ENCODE measurements at regions not wholly inside any gene's neighbourhood (a gene's known extent, or its start where the extent isn't known, plus 50 kb on each side); places are given as distances from the start of the nearest gene placed in this dataset.
"Not testable (repeated sequence)": the region's sequence is repeated elsewhere in the genome, so short reads cannot be mapped to it uniquely, and the experiment has no call there.

GRCh38 chr4:143819029-143819428 is 86.3 kb downstream of the GYPE start:
- no peak overlapping the region for H3K4me3 ChIP-seq (ENCODE audit: low read depth, low read length)
- no peak for DNase-seq (ENCODE audit: low read depth)
- TF ChIP-seq, protein P1, sequence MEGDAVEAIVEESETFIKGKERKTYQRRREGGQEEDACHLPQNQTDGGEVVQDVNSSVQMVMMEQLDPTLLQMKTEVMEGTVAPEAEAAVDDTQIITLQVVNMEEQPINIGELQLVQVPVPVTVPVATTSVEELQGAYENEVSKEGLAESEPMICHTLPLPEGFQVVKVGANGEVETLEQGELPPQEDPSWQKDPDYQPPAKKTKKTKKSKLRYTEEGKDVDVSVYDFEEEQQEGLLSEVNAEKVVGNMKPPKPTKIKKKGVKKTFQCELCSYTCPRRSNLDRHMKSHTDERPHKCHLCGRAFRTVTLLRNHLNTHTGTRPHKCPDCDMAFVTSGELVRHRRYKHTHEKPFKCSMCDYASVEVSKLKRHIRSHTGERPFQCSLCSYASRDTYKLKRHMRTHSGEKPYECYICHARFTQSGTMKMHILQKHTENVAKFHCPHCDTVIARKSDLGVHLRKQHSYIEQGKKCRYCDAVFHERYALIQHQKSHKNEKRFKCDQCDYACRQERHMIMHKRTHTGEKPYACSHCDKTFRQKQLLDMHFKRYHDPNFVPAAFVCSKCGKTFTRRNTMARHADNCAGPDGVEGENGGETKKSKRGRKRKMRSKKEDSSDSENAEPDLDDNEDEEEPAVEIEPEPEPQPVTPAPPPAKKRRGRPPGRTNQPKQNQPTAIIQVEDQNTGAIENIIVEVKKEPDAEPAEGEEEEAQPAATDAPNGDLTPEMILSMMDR (IDR thresholded peaks at IDR 0.05; ENCODE audit: low read depth, low read length, missing control alignments), result no peak

DNA sequence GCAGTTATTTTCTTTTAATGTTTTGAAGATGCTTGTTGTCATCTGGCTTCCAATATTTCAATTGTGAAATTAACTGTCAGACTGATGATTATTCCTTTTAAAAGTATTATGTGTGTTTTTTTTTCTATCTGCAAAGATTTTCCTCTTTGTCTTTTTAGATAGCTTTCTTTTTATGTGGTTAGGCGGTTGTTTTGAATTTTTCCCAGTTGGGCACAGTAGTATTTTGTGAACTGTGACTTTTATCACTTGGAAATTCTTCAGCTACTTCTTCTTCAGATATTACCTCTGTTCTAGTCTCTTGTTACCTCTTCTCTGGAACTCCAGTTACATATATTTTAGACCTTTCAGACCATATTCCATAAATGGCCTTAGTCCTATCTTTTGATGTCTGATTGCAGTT is 87.5 kb downstream of the GYPE start:
- DNase-seq (ENCODE audit: low read depth), result not testable (repeated sequence)

DNA sequence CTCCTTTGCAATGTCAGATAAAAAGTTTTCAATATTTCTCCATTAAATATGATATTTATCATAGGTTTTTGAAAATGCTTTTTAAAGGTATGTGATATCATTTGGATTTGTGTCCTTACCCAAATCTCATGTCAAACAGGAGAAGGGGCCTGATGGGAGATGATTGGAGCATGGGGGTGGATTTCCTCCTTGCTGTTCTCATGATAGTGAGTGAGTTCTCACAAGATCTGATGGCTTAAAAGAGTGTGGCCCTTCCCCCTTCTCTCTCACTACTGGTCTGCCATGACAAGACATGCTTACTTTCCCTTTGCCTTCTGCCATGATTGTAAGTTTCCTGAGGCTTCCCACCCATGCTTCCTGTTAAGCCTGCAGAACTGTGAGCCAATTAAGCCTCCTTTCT is 90.0 kb downstream of the GYPE start:
- not testable (repeated sequence) for DNase-seq (ENCODE audit: low read depth); H3K4me3 ChIP-seq (ENCODE audit: low read depth, low read length)

More for the DNA sequence above, 87.5 kb downstream of the GYPE start:
- H3K4me3 ChIP-seq (ENCODE audit: low read depth, low read length), result not testable (repeated sequence)

- not testable (repeated sequence) for DNase-seq (ENCODE audit: low read depth); H3K4me3 ChIP-seq (ENCODE audit: low read depth, low read length)
Observed at GRCh38 chr4:143813431-143814154, 91.8 kb downstream of the GYPE start.

DNA sequence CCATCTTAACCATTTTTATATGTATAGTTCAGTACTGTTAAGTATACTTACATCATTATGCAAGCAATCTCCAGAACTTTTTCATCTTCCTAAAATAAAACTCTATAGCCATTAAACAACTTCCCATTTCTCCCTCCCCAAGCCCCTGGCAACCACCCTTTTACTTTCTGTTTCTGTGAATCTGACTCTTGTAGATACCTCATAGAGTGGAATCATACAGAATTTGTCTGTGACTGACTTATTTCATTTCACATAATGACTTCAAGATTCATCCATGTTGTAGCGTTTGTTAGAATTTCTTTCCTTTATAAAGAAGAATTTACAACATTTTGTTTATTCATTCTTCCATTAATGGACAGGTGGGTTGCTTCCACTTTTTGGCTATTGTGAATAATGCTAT is 91.2 kb upstream of the FREM3 start:
- H3K4me3 ChIP-seq (ENCODE audit: low read depth, low read length); DNase-seq (ENCODE audit: low read depth): not testable (repeated sequence)

DNA sequence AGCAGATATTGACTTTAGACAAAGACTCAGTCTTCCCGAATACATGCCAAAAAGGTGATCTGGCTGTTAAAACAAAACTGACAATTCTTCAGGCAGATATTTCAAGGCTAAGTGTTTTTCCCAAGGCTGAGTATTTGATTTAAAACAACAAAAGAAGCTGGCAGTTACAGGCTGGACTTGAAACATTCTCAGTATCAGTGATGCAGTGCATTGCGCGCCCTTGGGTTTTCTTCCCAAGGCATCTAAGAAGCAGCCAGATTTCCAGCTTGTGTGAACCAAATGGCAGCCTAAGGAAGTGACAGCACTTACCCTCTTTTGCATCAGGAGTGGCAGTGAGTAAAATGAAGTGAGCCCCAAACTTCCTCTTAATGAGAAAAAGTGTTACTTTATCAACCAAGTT is 90.0 kb upstream of the FREM3 start:
- DNase-seq (ENCODE audit: low read depth); H3K4me3 ChIP-seq (ENCODE audit: low read depth, low read length): not testable (repeated sequence)

GRCh38 chr4:143789618-143790017 is 89.1 kb upstream of the FREM3 start:
- DNase-seq (ENCODE audit: low read depth), result not testable (repeated sequence)

GRCh38 chr4:143784567-143784966 is 84.1 kb upstream of the FREM3 start:
- DNase-seq (ENCODE audit: low read depth), result no peak
- no peak overlapping the region for H3K4me3 ChIP-seq (ENCODE audit: low read depth, low read length)
- TF ChIP-seq, protein P1 (IDR thresholded peaks at IDR 0.05; ENCODE audit: low read depth, low read length, missing control alignments), result no peak

More at GRCh38 chr4:143789618-143790017, 89.1 kb upstream of the FREM3 start:
- H3K4me3 ChIP-seq (ENCODE audit: low read depth, low read length), result not testable (repeated sequence)

DNA sequence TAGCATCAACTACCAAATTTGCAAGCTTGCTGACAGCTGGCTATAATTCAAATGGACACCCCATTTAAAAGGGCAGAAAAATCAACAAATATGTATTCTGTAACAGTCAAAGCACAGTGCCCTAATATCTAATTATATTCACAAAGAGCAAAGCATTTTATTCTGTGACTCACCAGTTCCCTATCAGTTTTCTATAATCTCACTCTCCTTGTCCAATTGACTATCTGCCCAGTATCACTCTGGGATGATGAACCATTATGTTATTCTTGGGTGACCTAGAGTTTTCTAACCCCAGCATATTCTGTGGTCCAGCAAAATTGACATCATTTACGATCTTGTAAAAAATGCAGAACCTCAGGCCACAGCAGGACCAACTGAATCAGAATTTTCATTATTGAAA is 82.0 kb upstream of the FREM3 start:
- no peak overlapping the region for H3K4me3 ChIP-seq (ENCODE audit: low read depth, low read length)
- no peak for DNase-seq (ENCODE audit: low read depth)
- TF ChIP-seq, protein P1 (IDR thresholded peaks at IDR 0.05; ENCODE audit: low read depth, low read length, missing control alignments), result no peak

DNA sequence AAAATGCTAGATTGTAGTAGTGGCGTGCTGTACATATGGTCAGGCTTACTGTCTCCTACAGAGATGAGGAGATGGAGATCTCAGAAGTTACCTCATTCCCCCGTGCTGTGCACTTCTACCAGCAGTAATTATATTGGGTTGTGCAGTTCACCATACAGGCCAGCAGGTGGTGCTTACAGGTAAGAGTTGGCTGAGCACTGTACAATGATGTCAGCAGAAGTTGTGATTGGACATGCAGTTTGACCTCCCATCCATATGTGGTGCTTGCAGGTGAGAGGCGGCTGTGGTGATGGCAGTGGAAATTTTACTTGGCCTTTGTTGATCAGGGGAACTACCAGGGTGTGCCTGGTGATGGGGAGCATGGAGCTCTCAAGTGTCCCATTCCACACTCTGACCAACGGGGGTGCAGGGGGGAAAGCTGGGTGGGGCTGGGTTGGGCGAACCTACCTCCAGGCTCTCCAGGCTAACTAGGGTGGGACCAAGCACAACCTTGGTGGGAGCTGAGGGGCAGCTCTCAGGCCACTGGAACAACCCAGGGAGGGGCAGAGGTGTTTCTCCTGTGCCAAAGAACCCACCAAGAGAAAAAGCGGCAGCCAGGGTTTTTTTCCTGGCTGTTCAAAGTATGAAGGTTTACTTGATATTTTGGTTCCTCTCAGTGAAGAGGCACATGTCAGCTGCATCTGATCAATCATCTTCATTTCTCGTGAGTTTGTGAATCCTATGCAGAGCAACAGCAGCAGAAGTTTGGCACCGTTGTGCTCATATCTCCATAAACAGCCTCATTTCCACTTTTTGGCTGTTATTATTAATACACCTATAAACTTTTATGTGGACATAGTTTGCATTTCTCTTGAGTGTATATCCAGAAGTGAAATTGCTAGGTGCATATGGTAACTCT is 73.8 kb upstream of the FREM3 start:
- peak; percentile 47 for DNase-seq (ENCODE audit: low read depth)
- no peak overlapping the region for H3K4me3 ChIP-seq (ENCODE audit: low read depth, low read length)
- TF ChIP-seq, protein P1 (IDR thresholded peaks at IDR 0.05; ENCODE audit: low read depth, low read length, missing control alignments), result peak; percentile 86

Measured in GM12864 (cell line).